PC-9 (cell line): ENCODE measurements at regions not wholly inside any gene's neighbourhood (a gene's known extent, or its start where the extent isn't known, plus 50 kb on each side); places are given as distances from the start of the nearest gene placed in this dataset.

Source experiments
- BruUV-seq: library from RNA; stranded (reverse); fragments of 400-500 nt; replicated peaks from 2 replicates; lab custom pipeline; 2021; lab: Mats Ljungman, UMichigan
- CTCF ChIA-PET: fragments of 300-600 bp; sonication (Branson Sonifier 250); formaldehyde crosslinking; loops from one replicate; lab custom pipeline; 2022; ENCODE audit warnings: antibody characterized with exemption; lab: Charles Lee
- POLR2A ChIA-PET: fragments of 300-600 bp; sonication (Branson Sonifier 250); formaldehyde crosslinking; loops from one replicate; lab custom pipeline; 2022; ENCODE audit warnings: antibody characterized with exemption; ENCODE audit not compliant: unreplicated experiment; lab: Charles Lee
- DNase-seq, 2 experiments: peaks; one replicate each; pipeline versions ENCODE4 v3.0.0 to v3.0.0-alpha.2; 2015 to 2022; ENCODE audit warnings: mixed read lengths in 1 of 2
- H2AFZ ChIP-seq: fragments of 200-600 bp; sonication (generic); 2 replicates; pipeline ENCODE4 v1.8.1; 2017; ENCODE audit warnings: antibody characterized with exemption
- H3F3A ChIP-seq: fragments of 200-600 bp; sonication (generic); 2 replicates; pipeline ENCODE4 v1.8.1; 2017; ENCODE audit warnings: antibody characterized with exemption, mild to moderate bottlenecking, low read depth; ENCODE audit not compliant: insufficient read depth
- H3K27ac ChIP-seq: fragments of 200-600 bp; sonication (generic); 2 replicates; pipeline ENCODE4 v1.6.1; 2016; ENCODE audit warnings: mixed run types
- H3K27me3 ChIP-seq: fragments of 200-600 bp; sonication (generic); 2 replicates; pipeline ENCODE4 v1.6.1; 2016; ENCODE audit warnings: low read depth, mixed run types; ENCODE audit not compliant: insufficient read depth
- H3K36me3 ChIP-seq: fragments of 200-600 bp; sonication (generic); 2 replicates; pipeline ENCODE4 v1.6.1; 2016; ENCODE audit warnings: low read depth, mixed run types
- H3K4me1 ChIP-seq: fragments of 200-600 bp; sonication (generic); replicated peaks from 2 replicates; pipeline ENCODE4 v1.6.1; 2016; ENCODE audit warnings: mixed run types; ENCODE audit not compliant: insufficient read depth
- H3K4me2 ChIP-seq: fragments of 200-600 bp; sonication (generic); 2 replicates; pipeline ENCODE4 v1.6.1; 2017; ENCODE audit warnings: mixed run types
- H3K4me3 ChIP-seq: fragments of 200-600 bp; sonication (generic); 2 replicates; pipeline ENCODE4 v1.6.1; 2016; ENCODE audit warnings: mixed run types
- H3K79me2 ChIP-seq: fragments of 200-600 bp; sonication (generic); 2 replicates; pipeline ENCODE4 v1.6.1; 2017; ENCODE audit warnings: low read depth, mixed run types
- H3K9me2 ChIP-seq: fragments of 200-600 bp; sonication (generic); 2 replicates; pipeline ENCODE4 v1.8.1; 2017; ENCODE audit warnings: mild to moderate bottlenecking; ENCODE audit not compliant: insufficient read depth
- H3K9me3 ChIP-seq: fragments of 200-600 bp; sonication (generic); 2 replicates; pipeline ENCODE4 v1.8.1; 2016; ENCODE audit warnings: low read depth; ENCODE audit not compliant: insufficient read depth
- H4K20me1 ChIP-seq: fragments of 200-600 bp; sonication (generic); 2 replicates; pipeline ENCODE4 v1.8.1; 2017; ENCODE audit not compliant: insufficient read depth
- CTCF ChIP-seq: fragments of 200-600 bp; sonication (generic); conservative IDR thresholded peaks from 2 replicates; pipeline ENCODE4 v1.6.1; 2017; ENCODE audit warnings: mixed run types, antibody characterized with exemption, mild to moderate bottlenecking, moderate library complexity
- EZH2 ChIP-seq: fragments of 200-600 bp; sonication (generic); IDR thresholded peaks from 2 replicates; pipeline ENCODE4 v1.8.0; 2017; ENCODE audit warnings: antibody characterized with exemption, low read depth
- intact Hi-C: fragments of 100-400 bp; cut with micrococcal nuclease; formaldehyde crosslinking; loops from one replicate; pipeline ENCODE4 v1.10.0; 2022; ENCODE audit not compliant: unreplicated experiment

GRCh38 chr7:86963599-86964230, 95.7 kb downstream of the ELAPOR2 start:
- Histone ChIP-seq H3K9me3 (no peaks in the 10 kb centered on the region), H3K79me2 (no peaks in the 10 kb centered on the region), H3K27me3 (no peaks in the 10 kb centered on the region), H3K4me1 (no peaks in the 10 kb centered on the region), H4K20me1 (no peaks in the 10 kb centered on the region), H2AFZ (no peak overlapping the region), H3K4me3 (no peak overlapping the region), H3K4me2 (no peak overlapping the region), H3F3A (no peaks in the 10 kb centered on the region), H3K9me2 (no peaks in the 10 kb centered on the region), H3K36me3 (no peaks in the 10 kb centered on the region), H3K27ac (no peak overlapping the region)
- TF ChIP-seq CTCF: no peak
- no peak for TF ChIP-seq EZH2
- intact Hi-C loops: no loop called here
- CTCF ChIA-PET: no interaction called here
- DNase-seq: no peak
- no TSS peak for BruUV-seq
- POLR2A ChIA-PET: no interaction called here

- TF ChIP-seq EZH2 (no peak), CTCF (no peak)
- no TSS peak for BruUV-seq
- no peaks in the 10 kb centered on the region for H3K79me2 ChIP-seq
- H4K20me1 ChIP-seq: no peaks in the 10 kb centered on the region
- no peak overlapping the region for H3K27ac ChIP-seq
- H3K4me3 ChIP-seq: no peak overlapping the region
- no peaks in the 10 kb centered on the region for H3K9me3 ChIP-seq
- ChIA-PET CTCF (no interaction called here), POLR2A (no interaction called here)
- H3K9me2 ChIP-seq: no peaks in the 10 kb centered on the region
- no peak overlapping the region for H2AFZ ChIP-seq
- no peaks in the 10 kb centered on the region for H3K27me3 ChIP-seq
- no peaks in the 10 kb centered on the region for H3K4me1 ChIP-seq
- no peak overlapping the region for H3K4me2 ChIP-seq
- no peak for DNase-seq
- H3K36me3 ChIP-seq: no peaks in the 10 kb centered on the region
- intact Hi-C loops: no loop called here
- H3F3A ChIP-seq: no peaks in the 10 kb centered on the region
Observed at GRCh38 chr7:86962623-86963022, 96.8 kb downstream of the ELAPOR2 start.

- Histone ChIP-seq H3F3A (no peaks in the 10 kb centered on the region), H3K4me1 (no peaks in the 10 kb centered on the region), H2AFZ (no peak overlapping the region), H3K4me2 (no peak overlapping the region), H3K27me3 (no peaks in the 10 kb centered on the region), H3K79me2 (no peaks in the 10 kb centered on the region), H3K27ac (no peak overlapping the region), H3K36me3 (no peaks in the 10 kb centered on the region), H3K9me3 (no peaks in the 10 kb centered on the region), H3K4me3 (no peak overlapping the region), H3K9me2 (no peaks in the 10 kb centered on the region), H4K20me1 (no peaks in the 10 kb centered on the region)
- ChIA-PET POLR2A (no interaction called here), CTCF (no interaction called here)
- intact Hi-C loops: no loop called here
- no peak for DNase-seq
- TF ChIP-seq EZH2 (no peak), CTCF (no peak)
- no TSS peak for BruUV-seq
Observed at GRCh38 chr7:86961686-86962085, 97.8 kb downstream of the ELAPOR2 start.
